Spinal cord (tissue), 9 donors: ENCODE measurements at regions not wholly inside any gene's neighbourhood (a gene's known extent, or its start where the extent isn't known, plus 50 kb on each side); places are given as distances from the start of the nearest gene placed in this dataset.

ENCODE experiments used
- DNase-seq, 6 donors: peaks; one replicate each; pipeline versions ENCODE4 v3.0.0 to v3.0.0-alpha.2; 2013 to 2015; ENCODE audit warnings: low spot score in 6 of 6, low read depth in 4 of 6
- H3K27ac ChIP-seq: one replicate; pipeline ENCODE4 v1.5.1; 2013; ENCODE audit warnings: low read depth, low read length, control low read depth
- H3K27me3 ChIP-seq: one replicate; pipeline ENCODE4 v1.6.1; 2013; ENCODE audit warnings: low read length; ENCODE audit not compliant: control insufficient read depth, insufficient read depth
- H3K36me3 ChIP-seq: one replicate; pipeline ENCODE4 v1.6.1; 2013; ENCODE audit warnings: low read length; ENCODE audit not compliant: control insufficient read depth, insufficient read depth
- H3K4me1 ChIP-seq: one replicate; pipeline ENCODE4 v1.6.1; 2013; ENCODE audit warnings: low read length; ENCODE audit not compliant: control insufficient read depth, insufficient read depth
- H3K4me3 ChIP-seq: one replicate; pipeline ENCODE4 v1.5.1; 2013; ENCODE audit warnings: low read depth, low read length, control low read depth
- H3K9me3 ChIP-seq: one replicate; pipeline ENCODE4 v1.6.1; 2013; ENCODE audit warnings: low read length; ENCODE audit not compliant: control insufficient read depth, insufficient read depth
- WGBS: methylation state at CpG from one replicate; pipeline ENCODE4 v1.1.5; 2013; ENCODE audit warnings: missing lambda C conversion rate; ENCODE audit not compliant: insufficient coverage; 5-methylcytosine and 5-hydroxymethylcytosine counted together
- donor health status: healthy.

DNA sequence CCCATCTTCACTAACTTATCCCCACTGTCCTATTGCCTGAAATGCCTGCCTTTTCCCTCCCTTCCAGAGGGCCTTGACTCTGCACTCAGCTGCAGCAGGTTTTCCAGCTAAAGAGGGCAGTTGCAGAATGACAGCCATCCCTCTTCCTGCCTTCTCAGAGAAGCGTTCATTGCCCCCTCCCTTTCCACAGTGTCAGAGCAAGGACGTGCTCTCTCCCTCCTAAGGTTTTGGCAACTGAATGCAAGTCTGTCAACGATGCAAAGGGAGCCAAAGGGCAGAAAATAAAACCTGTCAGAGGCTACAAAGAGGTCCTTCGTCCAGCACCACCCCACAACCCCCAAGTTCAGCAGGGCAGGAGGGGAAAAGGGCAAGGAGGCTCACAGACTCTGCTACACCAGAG, 230.1 kb upstream of the THBS1 start:
- Histone ChIP-seq H3K27ac (no peak overlapping the region), H3K27me3 (no peaks in the 10 kb centered on the region), H3K4me3 (no peak overlapping the region), H3K4me1 (no peaks in the 10 kb centered on the region), H3K9me3 (no peaks in the 10 kb centered on the region), H3K36me3 (no peaks in the 10 kb centered on the region)
- 24% methylated on average over 3 of the region's 4 CpGs for WGBS
- DNase-seq, result peak in 1 of 6 donors; percentile 22

DNA sequence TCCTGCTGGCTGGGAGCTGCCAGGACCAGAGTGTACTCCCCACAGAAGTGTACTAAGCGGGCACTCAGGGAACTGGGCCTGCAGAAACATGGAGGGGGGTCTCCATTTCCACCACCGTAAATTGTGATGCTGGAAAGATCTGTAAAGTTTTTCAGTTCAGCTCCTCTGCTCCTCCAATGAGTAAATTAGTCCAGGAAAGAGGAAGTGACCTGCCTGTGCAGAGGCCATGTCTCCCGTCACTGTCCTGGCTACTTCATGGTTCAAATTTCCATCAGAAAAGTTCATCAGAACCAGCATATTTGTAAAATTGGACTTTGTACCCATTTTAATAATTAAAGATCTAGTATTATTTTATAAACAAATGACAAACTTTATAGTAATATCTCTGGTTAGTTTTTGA, 226.7 kb upstream of the THBS1 start:
- DNase-seq, result no peak
- no peaks in the 10 kb centered on the region for H3K27me3 ChIP-seq
- H3K4me3 ChIP-seq, result no peak overlapping the region
- H3K4me1 ChIP-seq, result no peaks in the 10 kb centered on the region
- H3K36me3 ChIP-seq, result no peaks in the 10 kb centered on the region
- no peak overlapping the region for H3K27ac ChIP-seq
- WGBS, result 93% methylated on average over 2 of the region's 3 CpGs
- no peaks in the 10 kb centered on the region for H3K9me3 ChIP-seq

DNA sequence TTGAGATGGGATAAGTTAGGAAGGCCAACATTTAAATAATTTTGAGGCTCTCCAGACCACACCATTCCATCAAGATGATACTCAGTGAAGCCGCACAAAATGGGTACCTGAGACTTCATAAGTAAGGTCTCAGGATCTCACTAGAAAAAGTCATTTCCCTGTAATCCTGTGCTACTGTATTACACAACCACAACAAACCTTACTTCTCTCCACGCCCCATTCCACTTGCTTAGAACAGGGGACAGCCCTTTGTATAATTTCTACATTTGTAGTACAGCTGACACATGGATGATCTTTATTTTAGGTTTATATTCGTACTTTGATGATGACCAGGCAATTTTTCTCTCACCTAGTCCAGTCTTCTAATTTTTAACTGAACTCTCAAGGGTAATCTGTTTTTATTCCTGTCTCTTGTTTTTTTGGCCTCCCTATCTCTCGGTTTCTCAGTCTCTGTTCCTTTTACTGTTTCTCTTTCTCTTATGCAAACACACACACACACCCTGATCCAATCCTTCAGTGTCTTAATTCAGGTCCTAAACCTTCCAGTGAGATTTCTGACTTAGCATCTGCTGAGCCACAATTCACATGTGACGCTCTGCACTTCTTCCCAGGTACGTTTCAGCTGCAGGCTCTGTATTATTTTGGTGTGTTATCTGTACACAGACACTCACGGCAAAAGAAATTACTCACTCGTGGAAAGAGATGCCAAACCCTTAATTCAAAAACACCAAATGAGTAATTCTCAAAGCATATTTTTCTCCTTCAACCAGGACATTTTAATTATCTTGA, 223.2 kb upstream of the THBS1 start:
- WGBS, result 85% methylated on average over 1 of the region's 8 CpGs
- Histone ChIP-seq H3K27ac (no peak overlapping the region), H3K27me3 (no peaks in the 10 kb centered on the region)

DNA sequence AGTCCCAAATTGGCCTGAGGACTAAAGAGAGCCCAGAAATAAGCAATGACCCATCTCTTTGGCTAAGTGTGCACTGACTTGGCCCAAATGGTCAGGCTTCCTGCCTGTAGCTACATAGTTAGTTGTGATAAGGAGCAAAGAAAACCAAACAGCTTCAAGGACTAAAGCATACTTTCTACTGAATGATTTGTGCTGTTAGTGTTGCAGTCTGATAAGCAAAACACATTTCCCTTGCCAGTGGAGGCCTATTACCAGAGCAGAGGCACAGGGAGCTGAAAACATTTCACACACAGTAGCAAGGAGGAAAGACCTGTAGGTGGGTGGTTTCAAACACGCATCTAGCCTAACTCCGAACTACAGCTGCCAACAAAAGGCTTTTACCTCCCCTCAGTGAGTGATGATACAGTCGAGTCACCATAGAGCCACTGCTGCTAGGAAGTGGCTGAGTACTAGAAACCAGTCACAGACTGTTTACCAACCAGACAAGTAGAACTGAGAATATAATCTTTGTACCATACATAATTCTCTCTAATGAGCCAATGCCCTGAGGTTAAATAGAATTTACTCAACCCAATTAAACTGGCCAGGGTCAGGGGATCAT, 222.3 kb upstream of the THBS1 start:
- H3K36me3 ChIP-seq, result no peaks in the 10 kb centered on the region
- H3K27me3 ChIP-seq, result no peaks in the 10 kb centered on the region
- WGBS, result no CpG with 5 or more reads among the region's 3 CpGs
- no peaks in the 10 kb centered on the region for H3K4me1 ChIP-seq
- no peak overlapping the region for H3K27ac ChIP-seq
- DNase-seq, result peak in 2 of 6 donors; percentile 27 to 30
- no peak overlapping the region for H3K4me3 ChIP-seq
- no peaks in the 10 kb centered on the region for H3K9me3 ChIP-seq

More for the DNA sequence above, 223.2 kb upstream of the THBS1 start:
- no peaks in the 10 kb centered on the region for H3K36me3 ChIP-seq
- no peak for DNase-seq
- no peak overlapping the region for H3K4me3 ChIP-seq
- no peaks in the 10 kb centered on the region for H3K4me1 ChIP-seq
- no peaks in the 10 kb centered on the region for H3K9me3 ChIP-seq

DNA sequence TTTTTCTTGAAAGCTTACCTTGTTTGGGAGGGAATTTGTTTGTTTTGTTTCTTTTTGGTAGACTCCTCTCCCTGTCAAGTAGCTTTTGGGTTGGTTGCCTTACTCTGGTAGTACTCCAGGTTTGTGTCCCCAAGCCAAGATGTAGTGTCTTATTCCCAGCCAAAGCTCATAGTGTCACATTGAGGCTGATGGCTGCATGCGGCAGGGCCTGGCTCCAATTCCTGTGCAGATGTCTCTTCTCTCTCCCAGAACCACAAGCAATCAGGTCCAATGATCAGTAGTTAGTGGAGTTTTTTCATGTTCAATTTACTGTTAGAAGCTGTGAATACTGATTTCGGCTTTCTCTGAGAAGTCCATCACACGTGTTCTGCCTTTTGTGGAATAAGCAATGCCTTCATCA, 221.1 kb upstream of the THBS1 start:
- no peaks in the 10 kb centered on the region for H3K4me1 ChIP-seq
- peak in 3 of 6 donors; percentile 17 to 70 (median 53) for DNase-seq
- H3K27me3 ChIP-seq, result no peaks in the 10 kb centered on the region
- H3K36me3 ChIP-seq, result no peaks in the 10 kb centered on the region
- H3K9me3 ChIP-seq, result no peaks in the 10 kb centered on the region
- H3K27ac ChIP-seq, result no peak overlapping the region
- WGBS, result 67% methylated on average over 2 of the region's 3 CpGs
- H3K4me3 ChIP-seq, result no peak overlapping the region

DNA sequence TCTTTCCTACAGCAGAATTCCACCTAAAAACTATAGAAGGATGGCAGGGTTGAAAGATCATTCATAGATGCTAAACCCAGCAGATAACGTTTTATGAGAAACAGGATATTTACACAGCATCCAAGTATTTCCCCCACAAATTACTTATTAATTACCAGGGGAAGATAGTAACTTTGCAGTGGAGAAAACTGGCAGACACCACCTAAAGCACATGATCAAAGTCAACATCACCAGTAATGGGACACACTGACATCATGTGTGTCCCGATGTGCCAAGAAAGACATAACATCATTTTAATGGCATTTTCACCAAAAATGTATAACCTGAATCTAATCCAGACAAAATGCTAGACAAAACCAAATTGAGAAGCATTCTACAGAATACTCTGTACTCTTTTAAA, 220.4 kb upstream of the THBS1 start:
- no peak overlapping the region for H3K4me3 ChIP-seq
- no peak overlapping the region for H3K27ac ChIP-seq
- no peaks in the 10 kb centered on the region for H3K9me3 ChIP-seq
- WGBS, result no CpG with 5 or more reads among the region's 2 CpGs
- H3K27me3 ChIP-seq, result no peaks in the 10 kb centered on the region
- H3K4me1 ChIP-seq, result no peaks in the 10 kb centered on the region
- no peaks in the 10 kb centered on the region for H3K36me3 ChIP-seq
- no peak for DNase-seq

DNA sequence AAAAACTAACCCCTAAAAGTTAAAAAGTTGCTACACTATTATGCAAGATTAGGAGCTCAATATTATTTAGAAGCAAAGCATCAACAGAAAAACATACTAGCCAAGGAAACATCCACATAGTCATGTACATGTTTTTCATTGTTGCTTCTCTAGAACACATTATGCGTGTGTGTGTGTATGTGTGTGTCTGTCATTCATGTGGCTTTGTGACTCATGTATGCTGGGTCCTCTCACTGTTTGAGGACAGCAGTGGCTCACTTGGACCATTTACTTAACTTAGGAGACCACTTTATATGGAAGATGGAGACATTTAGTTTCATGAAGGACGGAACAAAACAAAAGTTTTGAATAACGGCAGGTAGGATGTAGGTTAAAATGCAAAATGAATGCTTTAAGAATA, 219.4 kb upstream of the THBS1 start:
- DNase-seq, result no peak
- Histone ChIP-seq H3K27ac (no peak overlapping the region), H3K4me1 (no peaks in the 10 kb centered on the region), H3K36me3 (no peaks in the 10 kb centered on the region), H3K9me3 (no peaks in the 10 kb centered on the region), H3K4me3 (no peak overlapping the region), H3K27me3 (no peaks in the 10 kb centered on the region)
- WGBS, result no CpG with 5 or more reads among the region's 3 CpGs

DNA sequence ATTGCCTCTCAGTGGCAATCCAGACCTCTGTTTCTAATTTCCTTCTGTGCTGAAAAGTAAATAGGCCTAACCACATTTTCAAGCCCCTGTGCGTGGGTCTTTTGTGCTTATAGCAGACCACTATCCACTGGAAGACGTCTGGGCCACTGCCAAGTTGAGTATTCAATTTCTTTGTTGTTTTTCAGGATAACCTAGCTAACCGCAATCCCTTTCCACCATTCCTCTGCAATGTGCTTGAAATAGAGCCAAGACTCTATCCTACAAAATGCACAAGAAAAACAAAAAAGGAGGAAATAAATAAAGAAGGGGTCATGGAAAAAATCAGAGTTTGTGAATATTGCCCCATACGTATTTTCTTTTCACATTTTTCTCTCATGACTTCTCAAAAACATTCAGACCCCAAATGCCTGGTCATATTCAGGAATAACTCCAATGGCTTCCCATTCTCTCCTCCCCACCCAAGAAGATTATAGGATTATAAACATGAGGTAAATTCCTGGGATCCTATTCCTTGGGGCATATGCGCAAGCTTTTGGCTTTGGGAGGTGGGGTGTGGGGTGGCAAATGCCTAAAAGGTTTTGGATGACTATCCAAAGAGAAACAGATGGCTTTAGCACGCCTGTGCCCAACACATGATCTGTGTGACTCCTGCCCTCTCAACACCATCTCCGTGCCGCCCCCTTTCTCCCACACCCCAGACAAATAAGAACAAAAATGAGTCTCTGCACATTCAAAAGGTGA, 217.9 kb upstream of the THBS1 start:
- Histone ChIP-seq H3K27me3 (no peaks in the 10 kb centered on the region), H3K27ac (no peak overlapping the region), H3K9me3 (no peaks in the 10 kb centered on the region), H3K36me3 (no peaks in the 10 kb centered on the region), H3K4me3 (no peak overlapping the region), H3K4me1 (no peaks in the 10 kb centered on the region)
- 72% methylated on average over 4 of the region's 8 CpGs for WGBS
- peak in 4 of 6 donors; percentile 21 to 92 (median 37) for DNase-seq

DNA sequence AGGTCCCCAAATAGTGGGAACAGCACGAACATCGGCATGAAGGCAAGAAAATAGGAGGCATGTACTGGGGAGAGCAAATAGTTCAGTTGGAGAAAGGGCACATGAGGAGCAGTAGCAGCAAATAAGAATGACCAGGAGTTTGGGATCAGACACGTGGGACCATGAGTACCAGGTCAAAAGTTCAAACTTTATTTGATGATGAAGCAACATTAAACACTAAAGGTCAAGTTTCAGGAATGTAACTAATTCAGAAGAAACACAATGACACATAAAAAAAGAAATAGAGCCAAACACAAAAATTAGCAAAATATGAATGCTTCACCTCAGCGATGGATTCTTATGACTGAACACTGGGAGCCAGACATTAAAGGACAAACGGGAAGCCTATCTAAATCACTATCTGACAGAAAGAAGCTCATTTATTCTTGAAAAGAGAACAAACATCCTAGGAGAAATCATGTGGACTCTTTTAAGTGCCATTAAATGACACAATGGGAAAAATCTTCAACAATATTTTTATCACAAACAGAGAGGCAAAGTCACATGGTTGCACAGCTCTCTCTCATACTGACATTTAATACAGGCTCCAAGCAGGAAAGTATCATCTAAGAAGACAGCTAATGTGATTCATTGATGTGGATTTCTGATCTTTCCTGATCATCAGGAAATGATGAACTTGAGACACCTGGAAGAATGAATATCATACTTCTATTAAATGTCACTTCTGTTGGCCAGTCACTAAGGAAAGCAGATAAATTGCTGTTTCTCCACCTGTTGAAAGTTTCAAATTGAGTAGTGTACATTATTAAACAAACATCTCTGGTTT, 216.9 kb upstream of the THBS1 start:
- Histone ChIP-seq H3K4me3 (no peak overlapping the region), H3K4me1 (no peaks in the 10 kb centered on the region), H3K27ac (no peak overlapping the region), H3K36me3 (no peaks in the 10 kb centered on the region), H3K9me3 (no peaks in the 10 kb centered on the region), H3K27me3 (no peaks in the 10 kb centered on the region)
- DNase-seq, result no peak
- 70% methylated on average over 4 of the region's 5 CpGs for WGBS
